CD4-positive, alpha-beta memory T cell (primary cell): ENCODE measurements at regions not wholly inside any gene's neighbourhood (a gene's known extent, or its start where the extent isn't known, plus 50 kb on each side); places are given as distances from the start of the nearest gene placed in this dataset.
"Not testable (repeated sequence)": the region's sequence is repeated elsewhere in the genome, so short reads cannot be mapped to it uniquely, and the experiment has no call there.

Experiments
- CTCF ChIA-PET: fragments of 350-600 bp; sonication (Branson Sonifier 250); formaldehyde crosslinking; loops from one replicate; lab custom pipeline; 2021; ENCODE audit warnings: inconsistent platforms; ENCODE audit not compliant: partially characterized antibody; lab: Charles Lee
- POLR2A ChIA-PET: fragments of 350-600 bp; sonication (Branson Sonifier 250); formaldehyde crosslinking; loops from one replicate; lab custom pipeline; 2021; ENCODE audit not compliant: partially characterized antibody; lab: Charles Lee
- DNase-seq, 5 donors: peaks; one replicate each; pipeline versions ENCODE4 v3.0.0 to v3.0.0-alpha.2; 2020 to 2022; ENCODE audit warnings: mixed read lengths in 1 of 5
- H3K27ac ChIP-seq: one replicate; pipeline ENCODE4 v1.7.0; 2013; ENCODE audit warnings: low read depth, low read length
- H3K27me3 ChIP-seq: 2 replicates; pipeline ENCODE4 v1.7.0; 2013; ENCODE audit warnings: mild to moderate bottlenecking, low read length, moderate library complexity; ENCODE audit not compliant: insufficient read depth
- H3K36me3 ChIP-seq: 2 replicates; pipeline ENCODE4 v1.7.0; 2013; ENCODE audit warnings: mild to moderate bottlenecking, low read length, moderate library complexity; ENCODE audit not compliant: insufficient read depth
- H3K4me1 ChIP-seq: 2 replicates; pipeline ENCODE4 v1.7.0; 2013; ENCODE audit warnings: mild to moderate bottlenecking, low read length, moderate library complexity; ENCODE audit not compliant: insufficient read depth
- H3K4me3 ChIP-seq, 2 donors: one replicate each; pipeline ENCODE4 v1.7.0; 2013; ENCODE audit warnings: low read length in 2 of 2, mild to moderate bottlenecking in 1 of 2
- H3K9me3 ChIP-seq, 2 donors: one replicate each; pipeline ENCODE4 v1.7.0; 2013; ENCODE audit warnings: low read length in 2 of 2, control low read depth in 1 of 2; ENCODE audit not compliant: control insufficient read depth in 1 of 2
- H3K27ac Mint-ChIP-seq, 7 donors: one replicate each; pipeline ENCODE4 v1.8.0; 2020 to 2021; ENCODE audit warnings: mixed read lengths in 7 of 7, mild to moderate bottlenecking in 6 of 7, inconsistent platforms in 3 of 7, moderate library complexity in 3 of 7
- H3K27me3 Mint-ChIP-seq, 2 donors: one replicate each; pipeline ENCODE4 v1.8.0; 2020 to 2021; ENCODE audit warnings: mixed read lengths in 2 of 2
- H3K36me3 Mint-ChIP-seq, 2 donors: one replicate each; pipeline ENCODE4 v1.8.0; 2020 to 2021; ENCODE audit warnings: mixed read lengths in 2 of 2, inconsistent platforms in 1 of 2, mild to moderate bottlenecking in 1 of 2
- H3K4me1 Mint-ChIP-seq, 4 donors: one replicate each; pipeline ENCODE4 v1.8.0; 2020 to 2021; ENCODE audit warnings: mixed read lengths in 4 of 4, mild to moderate bottlenecking in 1 of 4
- H3K4me3 Mint-ChIP-seq, 8 donors: one replicate each; pipeline ENCODE4 v1.8.0; 2020 to 2021; ENCODE audit warnings: mixed read lengths in 8 of 8, mild to moderate bottlenecking in 7 of 8, moderate library complexity in 6 of 8, inconsistent platforms in 3 of 8
- H3K9me3 Mint-ChIP-seq, 8 donors: one replicate each; pipeline ENCODE4 v1.8.0; 2020 to 2021; ENCODE audit warnings: mixed read lengths in 8 of 8, mild to moderate bottlenecking in 5 of 8, inconsistent platforms in 3 of 8, moderate library complexity in 1 of 8
- intact Hi-C: fragments of 100-400 bp; cut with micrococcal nuclease; formaldehyde crosslinking; loops from one replicate; pipeline ENCODE4 v1.15.1; 2023

GRCh38 chr5:135100011-135100410 is 66.0 kb upstream of the PITX1 start:
- H3K27me3 ChIP-seq: no peaks in the 10 kb centered on the region
- ChIA-PET CTCF (interaction anchor here (0.7 kb wide), 1 partner anchor 513 kb away, joined by 4 read pairs; no protein-coding TSS in a partner anchor), POLR2A (no interaction called here)
- H3K4me1 Mint-ChIP-seq: no peaks in the 10 kb centered on the region
- no peaks in the 10 kb centered on the region for H3K36me3 ChIP-seq
- no peak overlapping the region for H3K27ac Mint-ChIP-seq
- intact Hi-C loops: no loop called here
- H3K4me3 Mint-ChIP-seq: no peak overlapping the region
- H3K27me3 Mint-ChIP-seq: peaks cover 5 to 19% of the 10 kb centered on the region in 2 donors
- DNase-seq: no peak
- H3K9me3 ChIP-seq: no peaks in the 10 kb centered on the region
- no peaks in the 10 kb centered on the region for H3K9me3 Mint-ChIP-seq
- H3K36me3 Mint-ChIP-seq: no peaks in the 10 kb centered on the region
- no peak overlapping the region for H3K4me3 ChIP-seq
- H3K4me1 ChIP-seq: no peaks in the 10 kb centered on the region
- H3K27ac ChIP-seq: no peak overlapping the region

GRCh38 chr5:135097390-135097789 is 63.4 kb upstream of the PITX1 start:
- no peaks in the 10 kb centered on the region for H3K9me3 Mint-ChIP-seq
- ChIA-PET POLR2A (no interaction called here), CTCF (no interaction called here)
- Histone ChIP-seq H3K4me3 (no peak overlapping the region), H3K4me1 (no peaks in the 10 kb centered on the region), H3K36me3 (no peaks in the 10 kb centered on the region), H3K27me3 (no peaks in the 10 kb centered on the region), H3K27ac (no peak overlapping the region), H3K9me3 (no peaks in the 10 kb centered on the region)
- no peak overlapping the region for H3K4me3 Mint-ChIP-seq
- no peak overlapping the region for H3K27ac Mint-ChIP-seq
- H3K27me3 Mint-ChIP-seq: peaks cover 5 to 19% of the 10 kb centered on the region in 2 donors
- H3K36me3 Mint-ChIP-seq: no peaks in the 10 kb centered on the region
- no peak for DNase-seq
- intact Hi-C loops: no loop called here
- no peaks in the 10 kb centered on the region for H3K4me1 Mint-ChIP-seq

DNA sequence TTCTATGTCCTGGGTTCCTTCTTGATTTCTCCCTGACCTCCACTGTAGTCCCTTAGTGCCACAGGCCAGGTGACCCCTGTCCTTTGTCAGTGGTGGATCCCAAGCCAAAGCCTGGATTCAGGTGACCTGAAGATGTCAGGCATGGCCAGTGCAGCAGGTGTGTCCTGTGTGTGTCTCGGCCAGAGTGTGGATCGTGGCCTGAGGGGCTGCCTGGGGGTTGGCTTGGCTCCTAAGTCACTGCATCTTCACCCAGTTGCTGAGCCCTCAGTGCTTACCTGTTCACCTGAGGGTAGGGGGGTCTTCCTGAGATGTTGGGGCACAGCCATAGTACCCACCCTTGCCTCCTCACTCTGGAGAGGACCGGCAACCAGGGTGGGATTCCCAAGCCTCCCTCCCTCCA is 61.8 kb upstream of the PITX1 start:
- no peak overlapping the region for H3K27ac Mint-ChIP-seq
- CTCF ChIA-PET: no interaction called here
- no peaks in the 10 kb centered on the region for H3K36me3 Mint-ChIP-seq
- POLR2A ChIA-PET: no interaction called here
- intact Hi-C loops: no loop called here
- H3K9me3 ChIP-seq: no peaks in the 10 kb centered on the region
- H3K9me3 Mint-ChIP-seq: no peaks in the 10 kb centered on the region
- H3K4me1 Mint-ChIP-seq: no peaks in the 10 kb centered on the region
- peaks cover 5 to 19% of the 10 kb centered on the region in 2 donors for H3K27me3 Mint-ChIP-seq
- H3K4me3 ChIP-seq: no peak overlapping the region
- no peaks in the 10 kb centered on the region for H3K4me1 ChIP-seq
- H3K27me3 ChIP-seq: no peaks in the 10 kb centered on the region
- no peaks in the 10 kb centered on the region for H3K36me3 ChIP-seq
- H3K27ac ChIP-seq: no peak overlapping the region
- no peak overlapping the region for H3K4me3 Mint-ChIP-seq
- DNase-seq: no peak

GRCh38 chr5:135095052-135095715 is 61.2 kb upstream of the PITX1 start:
- Mint-ChIP-seq H3K27ac (no peak overlapping the region), H3K4me1 (no peaks in the 10 kb centered on the region), H3K36me3 (no peaks in the 10 kb centered on the region), H3K27me3 (peaks cover 5 to 16% of the 10 kb centered on the region in 2 donors), H3K4me3 (no peak overlapping the region), H3K9me3 (no peaks in the 10 kb centered on the region)
- H3K9me3 ChIP-seq: no peaks in the 10 kb centered on the region
- H3K27me3 ChIP-seq: no peaks in the 10 kb centered on the region
- ChIA-PET CTCF (no interaction called here), POLR2A (no interaction called here)
- intact Hi-C loops: no loop called here
- no peak overlapping the region for H3K27ac ChIP-seq
- no peak overlapping the region for H3K4me3 ChIP-seq
- DNase-seq: no peak
- no peaks in the 10 kb centered on the region for H3K36me3 ChIP-seq
- H3K4me1 ChIP-seq: no peaks in the 10 kb centered on the region

- Histone ChIP-seq H3K9me3 (no peaks in the 10 kb centered on the region), H3K4me3 (no peak overlapping the region), H3K4me1 (no peaks in the 10 kb centered on the region), H3K36me3 (no peaks in the 10 kb centered on the region), H3K27ac (no peak overlapping the region), H3K27me3 (no peaks in the 10 kb centered on the region)
- CTCF ChIA-PET: no interaction called here
- intact Hi-C loops: no loop called here
- Mint-ChIP-seq H3K36me3 (no peaks in the 10 kb centered on the region), H3K27ac (no peak overlapping the region), H3K27me3 (peaks cover 5 to 16% of the 10 kb centered on the region in 2 donors), H3K4me1 (no peaks in the 10 kb centered on the region), H3K4me3 (no peak overlapping the region), H3K9me3 (no peaks in the 10 kb centered on the region)
- POLR2A ChIA-PET: no interaction called here
- DNase-seq: no peak
Observed at GRCh38 chr5:135094339-135095051, 60.5 kb upstream of the PITX1 start.

DNA sequence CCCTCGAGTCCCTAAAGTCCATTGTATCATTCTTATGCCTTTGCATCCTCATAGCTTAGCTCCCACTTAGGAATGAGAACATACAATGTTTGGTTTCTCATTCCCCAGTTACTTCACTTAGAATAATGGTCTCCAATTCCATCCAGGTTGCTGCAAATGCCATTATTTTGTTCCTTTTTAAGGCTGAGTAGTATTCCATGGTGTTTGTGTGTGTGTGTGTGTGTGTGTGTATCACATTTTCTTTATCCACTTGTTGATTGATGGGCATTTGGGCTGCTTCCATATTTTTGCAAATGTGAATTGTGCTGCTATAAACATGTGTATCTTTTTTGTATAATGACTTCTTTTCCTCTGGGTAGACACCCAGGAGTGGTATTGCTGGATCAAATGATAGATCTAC is 59.5 kb upstream of the PITX1 start:
- H3K4me1 Mint-ChIP-seq, H3K27ac Mint-ChIP-seq, H3K36me3 Mint-ChIP-seq, H3K27me3 ChIP-seq, H3K4me1 ChIP-seq, H3K27ac ChIP-seq, H3K36me3 ChIP-seq, H3K9me3 Mint-ChIP-seq, DNase-seq, H3K9me3 ChIP-seq, POLR2A ChIA-PET, intact Hi-C loops, H3K4me3 ChIP-seq, CTCF ChIA-PET, H3K4me3 Mint-ChIP-seq: not testable (repeated sequence)
- H3K27me3 Mint-ChIP-seq: peaks cover 6 to 24% of the 10 kb centered on the region in 2 donors

DNA sequence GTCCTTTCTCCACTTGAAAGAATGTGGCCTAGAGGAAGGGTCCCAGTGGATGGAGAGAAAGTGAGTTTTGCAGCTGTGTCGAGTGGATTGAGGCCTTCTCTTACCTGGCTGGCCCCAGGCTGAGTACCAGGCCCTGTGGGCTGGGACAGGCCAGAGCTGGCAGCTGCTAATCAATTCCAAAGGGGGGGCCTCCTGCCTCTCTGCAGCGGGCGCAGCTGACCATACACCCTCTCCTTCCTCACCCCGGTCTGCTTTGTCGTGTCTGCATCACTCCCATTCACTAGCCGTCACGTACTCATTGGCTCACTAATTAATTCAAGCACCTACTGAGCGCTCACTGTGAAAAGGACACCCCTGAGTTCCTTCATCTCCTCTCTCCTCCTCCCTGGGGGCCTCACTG is 58.4 kb upstream of the PITX1 start:
- H3K36me3 ChIP-seq: no peaks in the 10 kb centered on the region
- H3K4me1 Mint-ChIP-seq: no peaks in the 10 kb centered on the region
- H3K27ac ChIP-seq: no peak overlapping the region
- H3K4me3 Mint-ChIP-seq: no peak overlapping the region
- no peaks in the 10 kb centered on the region for H3K27me3 ChIP-seq
- H3K36me3 Mint-ChIP-seq: no peaks in the 10 kb centered on the region
- H3K27ac Mint-ChIP-seq: no peak overlapping the region
- ChIA-PET POLR2A (no interaction called here), CTCF (no interaction called here)
- H3K4me1 ChIP-seq: no peaks in the 10 kb centered on the region
- H3K27me3 Mint-ChIP-seq: peaks cover 10 to 26% of the 10 kb centered on the region in 2 donors
- intact Hi-C loops: no loop called here
- no peak overlapping the region for H3K4me3 ChIP-seq
- no peak for DNase-seq
- no peaks in the 10 kb centered on the region for H3K9me3 ChIP-seq
- H3K9me3 Mint-ChIP-seq: peaks cover 0 to 2% (median 0%) of the 10 kb centered on the region in 8 donors
